Ovary (tissue), 3 donors: ENCODE measurements at regions not wholly inside any gene's neighbourhood (a gene's known extent, or its start where the extent isn't known, plus 50 kb on each side); places are given as distances from the start of the nearest gene placed in this dataset.

Experiments used
- CTCF ChIP-seq, 3 donors: fragments of 450-650 bp in 2 of 3; fragments of 200-600 bp in 1 of 3; IDR thresholded peaks; one replicate each; pipeline versions ENCODE4 v1.5.1 to v1.8.0; 2016 to 2022; ENCODE audit warnings: antibody characterized with exemption in 3 of 3, mild to moderate bottlenecking in 1 of 3
- EP300 ChIP-seq: sonication (generic); formaldehyde crosslinking; IDR thresholded peaks from one replicate; pipeline ENCODE4 v1.6.1; 2017; ENCODE audit warnings: antibody characterized with exemption
- POLR2A ChIP-seq: fragments of 450-650 bp; IDR thresholded peaks from one replicate; pipeline ENCODE4 v1.6.1; 2017; ENCODE audit warnings: antibody characterized with exemption, mild to moderate bottlenecking, moderate library complexity
- donor health status: DM: no; HTN: no; CAD: no.

DNA sequence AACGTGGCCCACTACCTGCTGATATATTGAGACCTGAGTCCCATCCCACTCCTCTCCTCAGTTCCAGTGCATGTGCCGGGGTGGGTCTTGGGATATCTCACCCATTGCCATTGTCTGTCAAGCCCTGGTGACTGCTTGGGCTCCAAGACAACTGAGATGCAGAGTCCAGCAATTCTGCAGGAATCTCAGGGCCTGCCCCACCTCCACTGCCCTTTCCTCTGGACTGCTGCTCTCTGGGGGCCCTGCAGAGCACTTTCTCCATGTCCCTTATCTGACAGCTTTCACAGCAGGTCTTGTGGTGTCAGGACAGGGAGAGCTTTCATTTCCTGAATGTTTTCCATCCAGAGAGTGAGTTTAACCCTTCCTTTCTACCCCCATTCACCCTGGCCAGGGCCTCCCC is 152.9 kb downstream of the ARL4C start:
- TF ChIP-seq CTCF (IDR thresholded peaks at IDR 0.05) (no peak), POLR2A (no peak), EP300 (no peak)
